Peyer's patch (tissue), 4 donors: ENCODE measurements at regions not wholly inside any gene's neighbourhood (a gene's known extent, or its start where the extent isn't known, plus 50 kb on each side); places are given as distances from the start of the nearest gene placed in this dataset.

ENCODE experiments used
- CTCF ChIP-seq, 6 experiments: fragments of 450-650 bp in 4 of 6; fragments of 200-600 bp in 2 of 6; sonication (generic) in 1 of 6; IDR thresholded peaks; one replicate each; pipeline ENCODE4 v1.5.1; 2017 to 2019; ENCODE audit warnings: antibody characterized with exemption in 6 of 6, mild to moderate bottlenecking in 3 of 6, moderate library complexity in 1 of 6
- POLR2A ChIP-seq, 2 donors: fragments of 450-650 bp; IDR thresholded peaks; one replicate each; pipeline ENCODE4 v1.5.1; 2017; ENCODE audit warnings: antibody characterized with exemption in 2 of 2, mild to moderate bottlenecking in 2 of 2, moderate library complexity in 2 of 2

- TF ChIP-seq CTCF (IDR thresholded peaks at IDR 0.05) (no peak), POLR2A (IDR thresholded peaks at IDR 0.05) (no peak)
Measured at GRCh38 chr21:19109694-19110093, 706.1 kb upstream of the TMPRSS15 start.
